ENCODE measurements at regions not wholly inside any gene's neighbourhood (a gene's known extent, or its start where the extent isn't known, plus 50 kb on each side); places are given as distances from the start of the nearest gene placed in this dataset.

- DNase-seq (ENCODE audit: low read depth) = no peak
- H3K4me3 ChIP-seq (ENCODE audit: low read depth, low read length) = no peak overlapping the region
- no peak for TF ChIP-seq CTCF (conservative IDR thresholded peaks at IDR 0.05; ENCODE audit: low read depth, low read length)
These were observed 532.9 kb downstream of the TBC1D22A start for GRCh38 chr22:47295226-47295901.

- TF ChIP-seq CTCF (conservative IDR thresholded peaks at IDR 0.05; ENCODE audit: low read depth, low read length) = no peak
- DNase-seq (ENCODE audit: low read depth) = no peak
- no peak overlapping the region for H3K4me3 ChIP-seq (ENCODE audit: low read depth, low read length)
These were observed 532.1 kb downstream of the TBC1D22A start for GRCh38 chr22:47294576-47294975.

- H3K4me3 ChIP-seq (ENCODE audit: low read depth, low read length) = no peak overlapping the region
- DNase-seq (ENCODE audit: low read depth) = peak; percentile 73
- TF ChIP-seq CTCF (conservative IDR thresholded peaks at IDR 0.05; ENCODE audit: low read depth, low read length) = no peak
These were observed 531.7 kb downstream of the TBC1D22A start for GRCh38 chr22:47294222-47294532.

GRCh38 chr22:47293368-47294221, 531.1 kb downstream of the TBC1D22A start:
- TF ChIP-seq CTCF (conservative IDR thresholded peaks at IDR 0.05; ENCODE audit: low read depth, low read length) = no peak
- H3K4me3 ChIP-seq (ENCODE audit: low read depth, low read length) = no peak overlapping the region
- no peak for DNase-seq (ENCODE audit: low read depth)

GRCh38 chr22:47292546-47293320, 530.3 kb downstream of the TBC1D22A start:
- H3K4me3 ChIP-seq (ENCODE audit: low read depth, low read length) = no peak overlapping the region
- TF ChIP-seq CTCF (conservative IDR thresholded peaks at IDR 0.05; ENCODE audit: low read depth, low read length) = no peak
- DNase-seq (ENCODE audit: low read depth) = peak; percentile 72

- no peak for DNase-seq (ENCODE audit: low read depth)
- no peak for TF ChIP-seq CTCF (conservative IDR thresholded peaks at IDR 0.05; ENCODE audit: low read depth, low read length)
- no peak overlapping the region for H3K4me3 ChIP-seq (ENCODE audit: low read depth, low read length)
These were observed 529.4 kb downstream of the TBC1D22A start for GRCh38 chr22:47291565-47292495.
